HG03135 (cell line): ENCODE measurements at regions not wholly inside any gene's neighbourhood (a gene's known extent, or its start where the extent isn't known, plus 50 kb on each side); places are given as distances from the start of the nearest gene placed in this dataset.
"Not testable (repeated sequence)": the region's sequence is repeated elsewhere in the genome, so short reads cannot be mapped to it uniquely, and the experiment has no call there.

Experiments
- ATAC-seq: cut with Tn5 transposase; IDR thresholded peaks from one replicate; pipeline ENCODE4 v1.9.1; 2021; ENCODE audit warnings: mild to moderate bottlenecking, moderate library complexity; ENCODE audit not compliant: unreplicated experiment

DNA sequence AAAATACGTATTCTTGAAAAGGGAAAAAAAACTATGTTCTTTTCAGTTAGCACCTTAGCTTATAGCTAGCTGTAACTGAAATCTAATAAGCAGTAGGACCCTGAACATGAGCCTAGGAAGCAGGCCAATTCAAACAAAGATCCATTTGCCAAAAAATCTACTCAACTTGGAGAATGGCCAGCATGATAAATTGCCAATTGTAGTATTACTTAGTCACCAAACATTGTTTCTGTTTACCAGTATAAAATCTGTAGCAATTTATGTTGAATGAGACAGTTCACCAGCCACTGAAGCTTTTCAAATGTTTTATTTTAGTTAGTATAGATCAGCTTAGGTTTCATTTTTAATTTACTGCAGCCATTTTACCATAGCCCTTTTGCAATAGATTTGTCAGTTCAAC lies 323.6 kb upstream of the DIPK2B start:
- no peak for ATAC-seq

- no peak for ATAC-seq
Observed at GRCh38 chrX:45518552-45518951, 317.9 kb upstream of the DIPK2B start.

DNA sequence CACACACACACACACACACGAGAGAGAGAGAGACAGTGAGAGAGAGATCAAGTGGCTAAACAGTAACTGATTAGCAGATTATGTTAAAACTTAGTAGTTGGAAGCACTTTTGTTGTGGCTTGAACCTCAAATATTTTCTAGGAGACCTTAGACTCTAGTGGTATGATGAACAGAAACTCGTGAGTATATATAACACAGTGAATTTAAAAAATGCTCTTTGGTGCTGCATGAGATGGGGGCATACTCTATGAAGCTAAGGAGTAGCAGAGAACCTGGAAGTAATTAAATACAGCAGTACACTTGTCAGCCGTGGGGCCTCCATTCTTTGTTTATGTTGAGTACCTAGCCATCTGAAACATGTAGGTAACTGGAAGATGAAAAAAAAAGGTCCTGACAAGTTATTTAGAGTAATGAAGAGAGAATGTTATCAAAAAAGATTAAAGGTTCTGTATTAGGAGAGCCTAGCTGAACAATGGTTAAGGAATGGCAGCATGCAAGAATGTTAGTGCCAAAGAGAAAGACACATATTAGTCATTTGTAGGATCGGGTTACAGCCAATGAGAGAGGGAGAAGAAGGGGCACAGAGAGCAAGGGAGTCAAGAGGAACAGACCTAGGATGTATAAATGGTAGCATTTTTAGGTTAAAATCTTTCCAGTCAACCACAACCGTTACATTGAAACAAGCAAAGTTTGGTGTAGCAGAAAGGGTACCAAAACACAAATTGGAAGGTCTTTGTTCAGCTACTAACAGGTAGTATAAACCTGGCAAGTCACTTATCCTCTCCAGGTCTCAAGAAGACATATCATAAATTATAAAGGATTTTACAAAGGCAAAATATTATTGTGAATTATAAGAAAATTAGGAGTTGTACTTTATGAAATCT lies 316.7 kb upstream of the DIPK2B start:
- ATAC-seq = no peak

DNA sequence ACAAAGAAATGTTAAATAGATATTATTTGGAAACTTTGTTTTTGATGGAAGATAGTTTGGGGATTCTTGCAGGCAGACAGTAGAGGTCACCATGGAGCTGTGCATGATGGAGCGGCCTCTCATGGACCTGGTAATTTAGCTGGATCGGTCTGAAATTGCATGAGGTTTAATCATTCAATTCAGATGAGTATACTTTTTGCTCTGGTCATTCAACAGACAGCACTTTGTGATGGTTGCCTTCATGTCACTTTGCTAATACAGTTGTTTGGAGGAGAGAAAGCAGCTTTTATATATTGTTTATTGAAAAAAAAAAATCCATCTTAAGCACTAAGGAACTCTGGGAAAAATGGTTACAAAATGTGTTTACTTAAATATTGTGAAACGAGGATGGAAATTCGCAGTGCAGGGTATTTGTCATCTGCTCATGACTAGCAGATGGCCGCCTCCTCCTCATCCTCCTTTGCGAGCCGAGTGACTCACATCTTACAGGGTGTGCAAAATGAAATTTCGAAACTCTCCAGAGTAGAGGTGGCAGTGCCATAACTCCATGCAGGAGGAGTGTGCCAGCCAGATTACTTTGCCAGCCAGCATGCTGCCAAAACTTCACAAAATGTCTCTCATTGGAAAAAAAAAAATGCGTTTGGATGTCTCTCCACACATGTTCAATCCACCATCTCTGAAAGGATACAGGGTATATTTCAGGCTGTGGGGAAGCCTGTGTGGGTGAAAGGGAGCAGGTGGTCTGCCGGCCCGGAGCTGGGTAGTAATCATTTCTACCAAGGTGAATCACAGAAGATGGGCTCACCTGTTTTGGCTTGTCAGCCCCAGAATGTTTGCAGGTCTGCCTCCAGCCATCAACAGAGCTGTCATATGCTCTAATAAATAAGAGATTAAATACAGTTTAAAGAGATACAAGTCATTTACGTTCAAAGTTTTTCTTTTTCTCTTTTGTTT lies 314.9 kb upstream of the DIPK2B start:
- no peak for ATAC-seq

DNA sequence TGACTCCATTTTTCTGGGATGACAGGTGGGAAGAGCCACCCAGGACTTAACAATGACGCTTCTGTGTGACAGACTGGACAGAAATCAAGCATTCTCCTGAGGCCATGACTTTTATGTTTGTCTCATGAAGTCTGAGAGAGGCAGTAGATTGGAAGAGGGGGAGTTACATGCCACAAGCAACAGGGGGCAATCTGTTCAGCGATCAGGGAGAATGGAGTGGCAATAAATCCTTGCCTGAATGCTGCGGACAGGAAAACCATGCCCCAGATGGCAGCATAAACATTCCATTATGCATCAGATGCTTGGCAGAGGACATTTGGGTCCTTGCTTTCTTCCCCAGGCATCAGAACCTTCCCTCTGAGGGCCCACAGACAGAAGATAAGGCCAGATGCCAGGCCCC lies 312.4 kb upstream of the DIPK2B start:
- no peak for ATAC-seq

- no peak for ATAC-seq
Observed at GRCh38 chrX:45508454-45508853, 307.8 kb upstream of the DIPK2B start.

- no peak for ATAC-seq
Observed at GRCh38 chrX:45506149-45506730, 305.6 kb upstream of the DIPK2B start.

- ATAC-seq = no peak
Observed at GRCh38 chrX:45505214-45505613, 304.5 kb upstream of the DIPK2B start.

- ATAC-seq = not testable (repeated sequence)
Observed at GRCh38 chrX:45503787-45504362, 303.2 kb upstream of the DIPK2B start.

DNA sequence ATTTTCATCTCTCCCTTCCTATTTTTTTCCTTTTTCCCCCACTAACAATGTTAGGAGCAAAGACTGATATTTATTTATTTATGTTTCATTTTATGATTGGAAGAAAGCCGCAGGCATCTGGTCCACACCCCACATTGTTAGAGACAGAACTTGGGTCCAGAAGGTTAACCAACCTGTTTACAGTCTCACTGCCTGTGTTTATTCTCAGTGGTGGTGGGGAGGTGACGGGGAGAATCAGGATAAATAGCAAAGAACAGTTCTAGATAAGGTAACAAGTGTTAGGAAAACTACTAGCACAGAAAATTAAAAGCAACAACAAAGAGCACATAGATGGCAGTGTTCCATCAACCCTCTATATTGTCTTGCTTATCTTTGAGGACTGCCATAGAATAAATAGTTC lies 301.7 kb upstream of the DIPK2B start:
- ATAC-seq = no peak

GRCh38 chrX:45497290-45497689 lies 296.6 kb upstream of the DIPK2B start:
- no peak for ATAC-seq

GRCh38 chrX:45485719-45486118 lies 285.0 kb upstream of the DIPK2B start:
- no peak for ATAC-seq

DNA sequence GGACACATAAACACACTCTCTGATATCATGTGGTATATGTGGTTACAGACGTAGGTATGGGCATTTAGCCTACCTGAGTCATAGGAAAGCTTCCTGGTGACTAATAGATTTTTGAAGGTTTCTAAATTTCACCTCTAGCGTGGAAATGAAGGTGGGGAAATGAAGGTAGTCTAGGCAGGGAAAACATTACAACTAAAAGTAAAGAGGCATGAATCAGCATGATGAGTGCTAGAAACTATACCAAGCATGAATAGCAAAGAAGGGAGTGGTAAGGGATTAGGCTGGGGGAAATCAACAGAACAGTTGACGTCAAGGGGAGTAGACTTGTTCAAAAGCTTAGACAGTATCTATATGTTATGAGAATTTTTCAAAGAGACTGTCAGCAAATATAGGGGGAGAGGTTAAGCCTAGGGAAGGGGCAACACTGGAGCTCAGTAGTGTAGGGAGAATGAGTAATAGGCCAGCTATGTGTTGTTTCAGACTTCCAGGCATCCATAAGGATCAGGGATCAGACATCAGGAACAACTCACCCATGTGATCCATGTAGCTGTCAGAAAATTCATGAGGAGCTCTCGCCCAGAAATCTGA lies 279.3 kb upstream of the DIPK2B start:
- no peak for ATAC-seq

- no peak for ATAC-seq
Observed at GRCh38 chrX:45479196-45479834, 278.6 kb upstream of the DIPK2B start.

GRCh38 chrX:45472968-45473367 lies 272.3 kb upstream of the DIPK2B start:
- no peak for ATAC-seq

DNA sequence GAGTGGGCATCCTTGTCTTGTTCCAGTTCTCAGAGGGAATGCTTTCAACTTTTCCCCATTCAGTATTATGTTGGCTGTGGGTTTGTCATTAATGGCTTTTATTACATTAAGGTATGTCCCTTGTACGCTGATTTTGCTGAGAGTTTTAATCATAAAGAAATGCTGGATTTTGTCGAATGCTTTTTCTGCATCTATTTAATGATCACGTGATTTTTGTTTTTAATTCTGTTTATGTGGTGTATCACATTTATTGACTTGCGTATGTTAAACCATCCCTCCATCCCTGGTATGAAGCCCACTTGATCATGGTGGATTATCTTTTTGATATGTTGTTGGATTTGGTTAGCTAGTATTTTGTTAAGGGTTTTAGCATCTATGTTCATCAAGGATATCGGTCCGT lies 266.9 kb upstream of the DIPK2B start:
- not testable (repeated sequence) for ATAC-seq

GRCh38 chrX:45455732-45456131 lies 255.1 kb upstream of the DIPK2B start:
- ATAC-seq = not testable (repeated sequence)

- no peak for ATAC-seq
Observed at GRCh38 chrX:45454290-45454689, 253.6 kb upstream of the DIPK2B start.

- ATAC-seq = no peak
Observed at GRCh38 chrX:45449982-45450381, 249.3 kb upstream of the DIPK2B start.

DNA sequence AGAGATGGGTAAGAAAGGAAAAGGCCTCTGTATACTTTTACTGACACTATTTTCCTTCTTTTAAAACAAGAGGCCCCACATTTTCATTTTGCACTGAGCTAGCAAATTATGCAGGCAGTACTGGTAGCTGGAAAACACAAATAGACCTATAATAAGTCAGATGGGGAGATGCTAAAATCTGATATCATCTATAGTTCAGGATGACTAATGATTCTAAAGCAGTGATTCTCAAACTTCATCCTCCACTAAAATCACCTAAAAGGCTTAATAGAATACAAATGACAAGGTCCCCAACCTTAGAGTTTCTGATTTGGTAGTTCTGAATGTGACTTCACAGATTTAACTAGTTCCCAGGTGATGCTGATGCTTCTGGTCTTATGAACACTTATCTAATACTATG lies 247.3 kb upstream of the DIPK2B start:
- no peak for ATAC-seq
